SJCRH30 (cell line): ENCODE measurements at regions not wholly inside any gene's neighbourhood (a gene's known extent, or its start where the extent isn't known, plus 50 kb on each side); places are given as distances from the start of the nearest gene placed in this dataset.
A peak's percentile ranks its signal among the peaks of the same experiment; 100 is the strongest.

Experiments
- DNase-seq, 2 experiments: peaks; one replicate each; pipeline ENCODE4 v3.0.0-alpha.2; 2015 to 2020
- H3K27ac ChIP-seq: fragments of 250-450 bp; sonication (Bioruptor Pico); 2 replicates; pipeline ENCODE4 v1.5.1; 2020; ENCODE audit warnings: mild to moderate bottlenecking, moderate library complexity
- H3K27me3 ChIP-seq: fragments of 250-450 bp; sonication (Bioruptor Pico); 2 replicates; pipeline ENCODE4 v1.5.1; 2020; ENCODE audit warnings: mild to moderate bottlenecking, moderate library complexity
- H3K36me3 ChIP-seq: fragments of 250-450 bp; sonication (Bioruptor Pico); 2 replicates; pipeline ENCODE4 v1.5.1; 2020; ENCODE audit warnings: mild to moderate bottlenecking, moderate library complexity
- H3K4me1 ChIP-seq: fragments of 250-450 bp; sonication (Bioruptor Pico); 2 replicates; pipeline ENCODE4 v1.5.1; 2020; ENCODE audit warnings: mild to moderate bottlenecking, moderate library complexity
- H3K4me3 ChIP-seq: fragments of 250-450 bp; sonication (Bioruptor Pico); 2 replicates; pipeline ENCODE4 v1.5.1; 2020; ENCODE audit warnings: mild to moderate bottlenecking, moderate library complexity
- H3K9me3 ChIP-seq: fragments of 250-450 bp; sonication (Bioruptor Pico); replicated peaks from 2 replicates; pipeline ENCODE4 v1.5.1; 2020; ENCODE audit warnings: mild to moderate bottlenecking, moderate library complexity

- H3K4me1 ChIP-seq, result peaks cover 4% of the 10 kb centered on the region; the same call in 1 of the 2 replicates
- no peaks in the 10 kb centered on the region; the same call in 1 of the 2 replicates for H3K9me3 ChIP-seq
- H3K4me3 ChIP-seq, result no peak overlapping the region
- H3K36me3 ChIP-seq, result no peaks in the 10 kb centered on the region
- no peaks in the 10 kb centered on the region for H3K27me3 ChIP-seq
- no peak overlapping the region for H3K27ac ChIP-seq
- no peak for DNase-seq
These were observed 95.4 kb upstream of the INSIG1 start for GRCh38 chr7:155202106-155202871.

GRCh38 chr7:155203059-155203881, 94.4 kb upstream of the INSIG1 start:
- DNase-seq, result no peak
- no peaks in the 10 kb centered on the region for H3K36me3 ChIP-seq

GRCh38 chr7:155203882-155204691, 93.6 kb upstream of the INSIG1 start:
- no peaks in the 10 kb centered on the region for H3K27me3 ChIP-seq
- H3K4me1 ChIP-seq, result peaks cover 4% of the 10 kb centered on the region; the same call in 1 of the 2 replicates
- no peak overlapping the region for H3K27ac ChIP-seq
- no peak for DNase-seq
- no peaks in the 10 kb centered on the region for H3K9me3 ChIP-seq
- no peaks in the 10 kb centered on the region for H3K36me3 ChIP-seq
- H3K4me3 ChIP-seq, result no peak overlapping the region

More at GRCh38 chr7:155203059-155203881, 94.4 kb upstream of the INSIG1 start:
- H3K4me3 ChIP-seq, result no peak overlapping the region
- H3K4me1 ChIP-seq, result peaks cover 4% of the 10 kb centered on the region; the same call in 1 of the 2 replicates
- H3K9me3 ChIP-seq, result no peaks in the 10 kb centered on the region
- no peaks in the 10 kb centered on the region for H3K27me3 ChIP-seq
- H3K27ac ChIP-seq, result no peak overlapping the region

- Histone ChIP-seq H3K9me3 (no peaks in the 10 kb centered on the region), H3K27ac (no peak overlapping the region), H3K4me3 (no peak overlapping the region), H3K27me3 (no peaks in the 10 kb centered on the region), H3K36me3 (no peaks in the 10 kb centered on the region), H3K4me1 (peaks cover 4% of the 10 kb centered on the region; the same call in 1 of the 2 replicates)
- no peak for DNase-seq
These were observed 92.8 kb upstream of the INSIG1 start for GRCh38 chr7:155204744-155205367.

- no peaks in the 10 kb centered on the region for H3K36me3 ChIP-seq
- no peak overlapping the region for H3K27ac ChIP-seq
- H3K27me3 ChIP-seq, result no peaks in the 10 kb centered on the region
- H3K4me1 ChIP-seq, result peaks cover 4% of the 10 kb centered on the region; the same call in 1 of the 2 replicates
- H3K4me3 ChIP-seq, result no peak overlapping the region
- no peaks in the 10 kb centered on the region for H3K9me3 ChIP-seq
- DNase-seq, result peak in 1 of 2 experiments; percentile 14
These were observed 92.0 kb upstream of the INSIG1 start for GRCh38 chr7:155205368-155206317.

GRCh38 chr7:155206318-155207020, 91.2 kb upstream of the INSIG1 start:
- H3K4me1 ChIP-seq, result peaks cover 4% of the 10 kb centered on the region; the same call in 1 of the 2 replicates
- peak in 1 of 2 experiments; percentile 38 for DNase-seq
- H3K4me3 ChIP-seq, result no peak overlapping the region
- H3K27ac ChIP-seq, result no peak overlapping the region
- no peaks in the 10 kb centered on the region for H3K36me3 ChIP-seq
- no peaks in the 10 kb centered on the region for H3K27me3 ChIP-seq
- H3K9me3 ChIP-seq, result no peaks in the 10 kb centered on the region

- H3K4me1 ChIP-seq, result no peaks in the 10 kb centered on the region; the same call in 1 of the 2 replicates
- H3K27me3 ChIP-seq, result no peaks in the 10 kb centered on the region
- no peak overlapping the region for H3K4me3 ChIP-seq
- H3K9me3 ChIP-seq, result no peaks in the 10 kb centered on the region
- no peak overlapping the region for H3K27ac ChIP-seq
- DNase-seq, result no peak
- H3K36me3 ChIP-seq, result no peaks in the 10 kb centered on the region
These were observed 90.2 kb upstream of the INSIG1 start for GRCh38 chr7:155207326-155208002.

- H3K4me3 ChIP-seq, result no peak overlapping the region
- peaks cover 12% of the 10 kb centered on the region for H3K4me1 ChIP-seq
- no peak for DNase-seq
- H3K9me3 ChIP-seq, result no peaks in the 10 kb centered on the region
- no peaks in the 10 kb centered on the region for H3K27me3 ChIP-seq
- no peak overlapping the region for H3K27ac ChIP-seq
- H3K36me3 ChIP-seq, result no peaks in the 10 kb centered on the region
These were observed 88.8 kb upstream of the INSIG1 start for GRCh38 chr7:155208681-155209477.

- Histone ChIP-seq H3K27ac (no peak overlapping the region), H3K36me3 (no peaks in the 10 kb centered on the region), H3K4me1 (peaks cover 13% of the 10 kb centered on the region), H3K9me3 (no peaks in the 10 kb centered on the region), H3K4me3 (no peak overlapping the region), H3K27me3 (no peaks in the 10 kb centered on the region)
- no peak for DNase-seq
These were observed 88.0 kb upstream of the INSIG1 start for GRCh38 chr7:155209478-155210319.

GRCh38 chr7:155210356-155210755, 87.3 kb upstream of the INSIG1 start:
- H3K4me1 ChIP-seq, result peaks cover 19% of the 10 kb centered on the region
- H3K27ac ChIP-seq, result no peak overlapping the region
- H3K9me3 ChIP-seq, result no peaks in the 10 kb centered on the region
- no peaks in the 10 kb centered on the region for H3K36me3 ChIP-seq
- H3K4me3 ChIP-seq, result no peak overlapping the region
- no peaks in the 10 kb centered on the region for H3K27me3 ChIP-seq
- no peak for DNase-seq

- Histone ChIP-seq H3K9me3 (no peaks in the 10 kb centered on the region), H3K4me3 (no peak overlapping the region), H3K4me1 (peaks cover 24% of the 10 kb centered on the region), H3K27me3 (no peaks in the 10 kb centered on the region), H3K27ac (no peak overlapping the region), H3K36me3 (no peaks in the 10 kb centered on the region)
- DNase-seq, result no peak
These were observed 86.5 kb upstream of the INSIG1 start for GRCh38 chr7:155211173-155211572.
